BLaER1 treated with 17β-estradiol and CSF1 and Interleukin-3, amounts not matched to agents 10 nM and 100 nM (cell line): ENCODE measurements at regions not wholly inside any gene's neighbourhood (a gene's known extent, or its start where the extent isn't known, plus 50 kb on each side); places are given as distances from the start of the nearest gene placed in this dataset.

Source experiments
- H3K27ac ChIP-seq, 11 experiments: shearing (Covaris generic); formaldehyde crosslinking; 2 replicates each; pipeline ENCODE4 v1.8.1; 2022
- H3K27me3 ChIP-seq, 11 experiments: shearing (Covaris generic); formaldehyde crosslinking; 2 replicates each; pipeline ENCODE4 v1.8.1; 2022
- H3K36me3 ChIP-seq, 11 experiments: shearing (Covaris generic); formaldehyde crosslinking; 2 replicates each; pipeline ENCODE4 v1.8.1; 2022
- H3K4me1 ChIP-seq, 10 experiments: shearing (Covaris generic); formaldehyde crosslinking; 2 replicates each; pipeline ENCODE4 v1.8.1; 2022
- H3K4me2 ChIP-seq, 11 experiments: shearing (Covaris generic); formaldehyde crosslinking; 2 replicates each; pipeline ENCODE4 v1.8.1; 2022
- H3K4me3 ChIP-seq, 10 experiments: shearing (Covaris generic); formaldehyde crosslinking; 2 replicates each; pipeline ENCODE4 v1.8.1; 2022
- H3K9ac ChIP-seq, 11 experiments: shearing (Covaris generic); formaldehyde crosslinking; 2 replicates each; pipeline ENCODE4 v1.8.1; 2022
- H3K9me3 ChIP-seq, 11 experiments: shearing (Covaris generic); formaldehyde crosslinking; replicated peaks in 1 of 11; 2 replicates each; pipeline ENCODE4 v1.8.1; 2022
- H4K20me1 ChIP-seq, 11 experiments: shearing (Covaris generic); formaldehyde crosslinking; 2 replicates each; pipeline ENCODE4 v1.8.1; 2022
- Cebpa-rat ChIP-seq, 11 experiments: shearing (Covaris generic); IDR thresholded peaks; 2 replicates each; pipeline ENCODE4 v1.8.1; 2022

DNA sequence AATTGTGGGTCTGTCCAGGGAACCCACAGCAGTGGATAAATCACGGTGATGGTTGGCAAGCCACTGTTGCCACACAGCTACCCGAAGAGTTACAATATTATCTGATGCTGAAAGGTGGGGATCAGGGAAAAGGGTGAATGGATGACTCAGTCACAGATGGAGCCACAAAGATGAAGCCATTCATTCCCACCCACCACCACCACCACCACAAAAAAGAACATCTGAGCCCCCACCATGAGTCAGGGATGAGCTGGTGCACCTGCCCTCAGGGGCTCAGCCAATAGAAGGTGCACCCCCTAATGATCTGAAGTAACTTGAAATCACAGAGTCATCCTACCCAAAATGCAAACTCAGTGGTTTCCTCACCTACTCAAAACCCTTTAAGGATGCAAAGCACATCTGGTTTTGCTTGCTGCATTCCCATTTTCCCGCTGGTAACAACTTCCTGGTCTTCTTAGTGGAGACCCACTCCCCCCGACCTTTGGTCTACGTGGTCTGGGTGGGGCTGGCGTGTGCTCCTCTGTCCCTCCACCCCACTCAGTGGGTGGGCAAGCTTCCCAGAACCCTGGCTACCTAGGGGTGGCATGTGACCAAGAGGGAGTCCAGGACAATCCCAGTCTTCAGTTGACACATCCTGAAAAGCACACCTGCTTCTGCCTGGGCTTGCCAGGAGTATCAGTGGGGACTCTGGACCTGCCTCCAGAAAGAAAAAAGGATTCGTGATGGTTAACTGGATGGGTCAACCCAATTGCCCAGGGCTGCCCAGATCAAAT, 125.5 kb downstream of the ANKRD60 start:
- Histone ChIP-seq H3K4me2 (no peak overlapping the region), H3K4me3 (no peak overlapping the region), H3K9me3 (0 out of 22 replicates have a peak, but pooled peaks cover 0 to 5% (median 0%) of the 10 kb centered on the region in 11 experiments), H3K36me3 (no peaks in the 10 kb centered on the region), H3K4me1 (peaks cover 0 to 19% (median 16%) of the 10 kb centered on the region in 10 experiments; a peak in 15 of 20 replicates), H3K27ac (no peak overlapping the region), H3K27me3 (no peaks in the 10 kb centered on the region), H4K20me1 (no peaks in the 10 kb centered on the region), H3K9ac (no peak overlapping the region)
- peak in 1 of 11 experiments; percentile 6; a peak in 1 of 22 replicates for TF ChIP-seq Cebpa-rat (IDR thresholded peaks at IDR 0.05)

DNA sequence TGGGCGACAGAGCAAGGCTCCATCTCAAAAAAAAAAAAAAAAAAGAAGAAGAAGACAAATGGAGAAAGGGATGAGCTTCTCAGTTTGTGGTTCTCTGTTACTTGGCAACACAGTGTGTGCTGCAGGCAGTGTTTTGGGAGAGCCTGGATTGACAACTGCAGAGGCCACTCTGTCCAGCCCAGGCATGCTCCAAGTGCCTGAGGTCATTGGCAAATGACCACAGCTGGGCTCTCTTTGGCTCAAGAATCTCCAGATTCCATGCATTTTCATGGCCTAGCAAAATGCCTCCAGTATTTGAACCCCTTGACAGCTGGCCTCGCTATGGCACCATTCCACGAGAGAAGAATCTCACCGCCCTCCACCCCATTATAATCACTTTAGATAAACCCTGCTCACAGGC, 126.2 kb downstream of the ANKRD60 start:
- peaks cover 0 to 19% (median 16%) of the 10 kb centered on the region in 10 experiments; a peak in 15 of 20 replicates for H3K4me1 ChIP-seq
- no peak for TF ChIP-seq Cebpa-rat (IDR thresholded peaks at IDR 0.05)
- H4K20me1 ChIP-seq, result no peaks in the 10 kb centered on the region
- H3K27ac ChIP-seq, result no peak overlapping the region
- no peak overlapping the region for H3K4me2 ChIP-seq
- H3K4me3 ChIP-seq, result no peak overlapping the region
- no peaks in the 10 kb centered on the region for H3K36me3 ChIP-seq
- H3K9me3 ChIP-seq, result 0 out of 22 replicates have a peak, but pooled peaks cover 0 to 5% (median 0%) of the 10 kb centered on the region in 11 experiments
- no peak overlapping the region for H3K9ac ChIP-seq
- no peaks in the 10 kb centered on the region for H3K27me3 ChIP-seq

DNA sequence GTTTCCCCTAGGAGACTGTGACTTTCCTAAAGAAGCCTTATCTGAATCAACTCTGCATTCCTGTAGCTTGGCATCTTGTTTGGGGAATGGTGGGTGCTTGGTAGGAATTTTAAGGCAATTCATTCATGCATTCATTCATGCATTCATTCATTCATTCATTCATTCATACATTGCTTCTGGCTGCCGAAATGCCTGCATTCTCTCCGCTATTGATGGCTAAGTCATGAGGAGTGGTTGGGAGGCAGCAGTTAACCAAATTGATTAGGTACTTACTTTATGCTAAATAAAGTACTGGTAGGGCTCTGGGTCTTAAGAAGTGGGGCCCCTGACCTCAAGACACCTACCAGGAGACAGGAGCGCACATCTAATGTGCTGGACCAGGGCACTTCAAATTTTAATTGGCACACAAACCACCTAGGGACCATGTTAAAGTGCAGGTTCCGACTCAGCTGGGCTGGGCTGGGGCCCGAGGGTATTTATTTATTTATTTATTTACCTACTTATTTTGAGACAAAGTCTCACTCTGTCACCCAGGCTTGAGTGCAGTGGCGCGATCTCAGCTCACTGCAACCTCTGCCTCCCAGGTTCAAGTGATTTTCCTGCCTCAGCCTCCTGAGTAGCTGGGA, 127.6 kb downstream of the ANKRD60 start:
- TF ChIP-seq Cebpa-rat (IDR thresholded peaks at IDR 0.05), result no peak
- H4K20me1 ChIP-seq, result no peaks in the 10 kb centered on the region
- H3K9me3 ChIP-seq, result 0 out of 22 replicates have a peak, but pooled peaks cover 0 to 5% (median 0%) of the 10 kb centered on the region in 11 experiments
- H3K27ac ChIP-seq, result no peak overlapping the region
- H3K27me3 ChIP-seq, result no peaks in the 10 kb centered on the region
- H3K4me1 ChIP-seq, result peaks cover 0 to 7% (median 5%) of the 10 kb centered on the region in 10 experiments; a peak in 14 of 20 replicates
- no peak overlapping the region for H3K4me2 ChIP-seq
- H3K4me3 ChIP-seq, result no peak overlapping the region
- no peak overlapping the region for H3K9ac ChIP-seq
- H3K36me3 ChIP-seq, result no peaks in the 10 kb centered on the region

DNA sequence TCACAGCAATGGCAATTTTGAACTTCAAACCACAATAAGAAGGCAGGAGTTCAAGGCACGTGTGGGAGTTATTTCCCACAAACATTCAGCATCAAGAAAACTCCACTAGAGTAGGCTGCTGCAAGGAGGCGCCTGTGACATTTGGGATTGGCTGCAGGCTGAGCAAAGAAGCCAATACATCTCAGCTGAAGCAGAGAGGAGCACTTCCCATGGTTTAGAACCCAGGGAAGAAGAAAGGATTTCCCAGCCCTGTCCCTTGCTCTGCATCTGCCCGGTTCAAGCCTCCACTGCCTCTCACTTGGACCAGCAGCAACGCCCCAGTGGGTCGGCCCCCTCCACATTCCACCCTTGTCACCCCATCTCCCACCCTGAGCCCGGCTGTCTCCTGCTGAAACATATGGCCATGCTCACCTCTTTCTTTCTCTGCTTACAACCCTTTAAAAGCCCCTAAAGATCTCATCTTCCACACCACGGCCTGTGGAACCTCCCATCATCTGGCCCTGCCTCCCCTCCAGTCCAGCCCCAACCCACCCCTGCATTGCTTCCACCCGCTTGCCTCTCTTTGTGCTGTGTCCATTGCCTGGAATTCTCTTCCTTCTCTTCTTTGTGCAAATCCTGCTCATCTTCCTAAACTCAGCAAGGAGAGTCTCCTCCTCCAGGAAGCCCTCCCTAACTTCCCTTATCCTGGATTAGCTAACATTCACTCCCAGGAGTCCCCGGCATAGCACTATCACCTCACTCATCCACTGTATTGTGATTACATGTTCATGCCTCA, 128.3 kb downstream of the ANKRD60 start:
- Histone ChIP-seq H3K9ac (no peak overlapping the region), H3K4me2 (no peak overlapping the region), H3K4me3 (no peak overlapping the region), H4K20me1 (no peaks in the 10 kb centered on the region), H3K9me3 (0 out of 22 replicates have a peak, but pooled peaks cover 0 to 4% (median 0%) of the 10 kb centered on the region in 11 experiments), H3K27ac (no peak overlapping the region), H3K4me1 (no peaks in the 10 kb centered on the region), H3K36me3 (no peaks in the 10 kb centered on the region), H3K27me3 (no peaks in the 10 kb centered on the region)
- no peak for TF ChIP-seq Cebpa-rat (IDR thresholded peaks at IDR 0.05)

GRCh38 chr20:58099291-58099935, 129.0 kb downstream of the ANKRD60 start:
- Histone ChIP-seq H3K9me3 (0 out of 22 replicates have a peak, but pooled peaks cover 0 to 4% (median 0%) of the 10 kb centered on the region in 11 experiments), H3K27me3 (no peaks in the 10 kb centered on the region), H3K9ac (no peak overlapping the region), H4K20me1 (no peaks in the 10 kb centered on the region; a peak in 1 of 22 replicates), H3K4me2 (no peak overlapping the region), H3K27ac (no peak overlapping the region), H3K4me1 (no peaks in the 10 kb centered on the region), H3K4me3 (no peak overlapping the region), H3K36me3 (no peaks in the 10 kb centered on the region)
- no peak for TF ChIP-seq Cebpa-rat (IDR thresholded peaks at IDR 0.05)

DNA sequence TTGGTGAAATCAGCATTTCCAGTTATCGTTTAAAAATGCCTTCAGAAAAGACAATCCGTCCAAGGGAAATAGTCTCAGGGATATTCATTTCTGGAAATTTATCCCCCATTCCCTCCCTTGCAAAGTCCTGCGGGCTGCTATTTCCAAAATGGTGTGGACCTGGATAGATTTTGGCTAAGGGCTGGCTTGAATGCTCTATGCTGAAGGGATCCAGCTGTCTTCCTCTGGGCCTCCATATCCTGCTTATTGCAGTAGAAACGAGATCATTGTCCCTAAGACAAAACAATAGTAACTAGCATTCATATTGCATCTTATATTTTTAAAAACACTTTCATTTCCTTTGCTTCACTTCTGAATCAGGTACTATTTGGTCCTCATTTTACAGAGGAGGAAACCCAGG, 129.9 kb downstream of the ANKRD60 start:
- Histone ChIP-seq H3K9me3 (no peaks in the 10 kb centered on the region), H3K9ac (no peak overlapping the region), H3K27ac (no peak overlapping the region), H4K20me1 (no peaks in the 10 kb centered on the region; a peak in 1 of 22 replicates), H3K4me3 (no peak overlapping the region), H3K4me1 (no peaks in the 10 kb centered on the region), H3K36me3 (no peaks in the 10 kb centered on the region), H3K27me3 (no peaks in the 10 kb centered on the region), H3K4me2 (no peak overlapping the region)
- no peak for TF ChIP-seq Cebpa-rat (IDR thresholded peaks at IDR 0.05)

DNA sequence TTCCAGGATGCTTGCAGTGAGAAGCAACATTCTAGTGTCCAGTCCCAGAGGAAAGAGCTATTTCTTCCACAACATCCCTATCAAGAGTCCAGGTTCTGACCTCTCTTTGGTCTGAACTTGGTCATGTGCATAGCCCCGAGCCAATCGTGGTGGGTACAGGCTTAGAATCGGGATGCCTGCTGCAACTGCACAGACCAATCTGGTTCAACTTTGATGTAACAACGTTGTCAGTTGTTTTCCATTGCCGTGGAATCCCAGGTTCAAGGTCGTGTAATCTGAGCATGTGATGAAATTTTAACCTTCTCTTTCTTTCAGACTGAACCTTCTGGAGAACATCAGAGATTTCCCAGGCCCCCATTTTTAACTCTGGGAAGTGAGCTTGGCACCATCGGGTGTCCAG, 130.5 kb downstream of the ANKRD60 start:
- no peaks in the 10 kb centered on the region for H3K4me1 ChIP-seq
- H3K9me3 ChIP-seq, result no peaks in the 10 kb centered on the region
- no peak overlapping the region for H3K4me2 ChIP-seq
- no peaks in the 10 kb centered on the region for H3K27me3 ChIP-seq
- H3K27ac ChIP-seq, result no peak overlapping the region
- H4K20me1 ChIP-seq, result no peaks in the 10 kb centered on the region; a peak in 1 of 22 replicates
- H3K4me3 ChIP-seq, result no peak overlapping the region
- H3K36me3 ChIP-seq, result no peaks in the 10 kb centered on the region
- H3K9ac ChIP-seq, result no peak overlapping the region
- no peak for TF ChIP-seq Cebpa-rat (IDR thresholded peaks at IDR 0.05)

- Histone ChIP-seq H3K27me3 (no peaks in the 10 kb centered on the region), H3K4me3 (no peak overlapping the region), H3K4me1 (no peaks in the 10 kb centered on the region), H3K4me2 (no peak overlapping the region), H3K36me3 (no peaks in the 10 kb centered on the region), H3K27ac (no peak overlapping the region), H4K20me1 (no peaks in the 10 kb centered on the region; a peak in 1 of 22 replicates), H3K9me3 (no peaks in the 10 kb centered on the region), H3K9ac (no peak overlapping the region)
- no peak for TF ChIP-seq Cebpa-rat (IDR thresholded peaks at IDR 0.05)
Observed at GRCh38 chr20:58097429-58097828, 131.0 kb downstream of the ANKRD60 start.
